Tibial nerve (tissue), 4 donors: ENCODE measurements at regions not wholly inside any gene's neighbourhood (a gene's known extent, or its start where the extent isn't known, plus 50 kb on each side); places are given as distances from the start of the nearest gene placed in this dataset.
"Not testable (repeated sequence)": the region's sequence is repeated elsewhere in the genome, so short reads cannot be mapped to it uniquely, and the experiment has no call there.

Experiments used
- DNase-seq, 2 donors: peaks; one replicate each; pipeline ENCODE4 v3.0.0-alpha.2; 2019; ENCODE audit warnings: low spot score in 2 of 2
- H3K27ac ChIP-seq, 4 donors: fragments of 200-600 bp; sonication (generic) in 3 of 4; one replicate each; pipeline ENCODE4 v1.5.1; 2017 to 2019; ENCODE audit warnings: mild to moderate bottlenecking in 1 of 4
- H3K27me3 ChIP-seq, 2 donors: fragments of 200-600 bp; sonication (generic) in 1 of 2; one replicate each; pipeline versions ENCODE4 v1.5.1 to v1.6.0; 2017 to 2019
- H3K36me3 ChIP-seq, 3 donors: fragments of 200-600 bp; sonication (generic); one replicate each; pipeline ENCODE4 v1.5.1; 2018 to 2019
- H3K4me1 ChIP-seq, 4 donors: fragments of 200-600 bp; sonication (generic) in 3 of 4; one replicate each; pipeline ENCODE4 v1.5.1; 2017 to 2019
- H3K4me3 ChIP-seq, 4 donors: fragments of 200-600 bp; sonication (generic) in 3 of 4; one replicate each; pipeline ENCODE4 v1.5.1; 2017 to 2019; ENCODE audit warnings: mild to moderate bottlenecking in 1 of 4, moderate library complexity in 1 of 4
- H3K9me3 ChIP-seq, 4 donors: fragments of 200-600 bp; sonication (generic) in 3 of 4; one replicate each; pipeline ENCODE4 v1.5.1; 2017 to 2019
- EP300 ChIP-seq, 2 donors: sonication (generic); formaldehyde crosslinking; IDR thresholded peaks; one replicate each; pipeline ENCODE4 v1.6.1; 2017; ENCODE audit warnings: antibody characterized with exemption in 2 of 2, mild to moderate bottlenecking in 1 of 2
- POLR2A ChIP-seq, 2 donors: fragments of 450-650 bp; IDR thresholded peaks; one replicate each; pipeline ENCODE4 v1.6.1; 2017; ENCODE audit warnings: antibody characterized with exemption in 2 of 2, mild to moderate bottlenecking in 2 of 2, moderate library complexity in 2 of 2
- WGBS, 2 donors: methylation state at CpG; one replicate each; pipeline ENCODE4 v1.1.5; 2018; 5-methylcytosine and 5-hydroxymethylcytosine counted together
- TF ChIP-seq, protein P1 (sequence below), 5 experiments: fragments of 200-600 bp in 3 of 5; fragments of 450-650 bp in 2 of 5; sonication (generic) in 3 of 5; IDR thresholded peaks; one replicate each; pipeline ENCODE4 v1.5.1; 2016 to 2019; ENCODE audit warnings: antibody characterized with exemption in 5 of 5, mild to moderate bottlenecking in 3 of 5, moderate library complexity in 2 of 5

DNA sequence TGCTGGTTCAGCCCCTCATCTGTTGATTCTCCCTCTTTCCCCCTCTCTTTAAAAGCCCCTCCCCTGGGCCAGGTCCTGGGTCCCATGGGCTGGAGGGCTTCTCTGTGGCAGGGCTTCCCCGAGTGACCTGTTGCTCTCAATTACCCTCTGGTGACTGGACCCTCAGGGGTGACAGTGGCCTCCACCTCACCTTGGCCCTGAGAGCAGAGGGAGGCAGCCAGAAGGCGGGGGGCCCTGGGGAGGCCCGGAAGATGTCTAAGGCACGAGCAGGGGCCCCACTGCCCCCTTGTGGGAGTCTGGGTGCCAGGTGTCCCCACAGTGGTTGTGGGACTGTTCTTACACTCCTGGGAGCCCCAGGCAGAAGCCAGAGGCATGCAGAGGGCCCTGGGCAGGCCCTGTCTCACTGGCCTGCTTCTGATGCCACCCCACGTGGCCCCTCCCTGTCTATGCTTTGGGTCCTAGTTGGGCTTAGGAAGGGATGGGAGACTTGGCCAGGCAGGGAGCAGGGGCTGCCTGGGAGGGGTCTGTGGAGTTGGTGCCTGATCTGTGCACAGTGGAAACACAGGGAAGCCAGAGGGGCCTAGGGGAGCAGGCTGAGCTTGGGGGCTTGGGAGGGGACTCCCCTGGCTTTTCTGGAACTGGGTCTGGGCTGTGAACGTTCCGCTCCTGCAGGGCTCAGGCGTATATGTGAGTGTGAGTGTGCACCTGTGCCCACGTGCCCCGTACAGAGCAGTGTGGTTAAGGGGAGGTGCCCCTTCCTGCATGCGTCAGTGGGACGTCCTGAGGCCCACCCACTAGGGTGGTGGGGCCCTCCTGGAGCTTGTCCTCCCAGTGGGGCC, 179.7 kb downstream of the TMEM121 start:
- not testable (repeated sequence) for H3K4me3 ChIP-seq, H3K27me3 ChIP-seq, H3K4me1 ChIP-seq, H3K27ac ChIP-seq, DNase-seq, H3K36me3 ChIP-seq
- WGBS, 2 donors: 62 to 68% methylated on average over 5 to 8 of the region's 12 CpGs
- TF ChIP-seq, protein P1, sequence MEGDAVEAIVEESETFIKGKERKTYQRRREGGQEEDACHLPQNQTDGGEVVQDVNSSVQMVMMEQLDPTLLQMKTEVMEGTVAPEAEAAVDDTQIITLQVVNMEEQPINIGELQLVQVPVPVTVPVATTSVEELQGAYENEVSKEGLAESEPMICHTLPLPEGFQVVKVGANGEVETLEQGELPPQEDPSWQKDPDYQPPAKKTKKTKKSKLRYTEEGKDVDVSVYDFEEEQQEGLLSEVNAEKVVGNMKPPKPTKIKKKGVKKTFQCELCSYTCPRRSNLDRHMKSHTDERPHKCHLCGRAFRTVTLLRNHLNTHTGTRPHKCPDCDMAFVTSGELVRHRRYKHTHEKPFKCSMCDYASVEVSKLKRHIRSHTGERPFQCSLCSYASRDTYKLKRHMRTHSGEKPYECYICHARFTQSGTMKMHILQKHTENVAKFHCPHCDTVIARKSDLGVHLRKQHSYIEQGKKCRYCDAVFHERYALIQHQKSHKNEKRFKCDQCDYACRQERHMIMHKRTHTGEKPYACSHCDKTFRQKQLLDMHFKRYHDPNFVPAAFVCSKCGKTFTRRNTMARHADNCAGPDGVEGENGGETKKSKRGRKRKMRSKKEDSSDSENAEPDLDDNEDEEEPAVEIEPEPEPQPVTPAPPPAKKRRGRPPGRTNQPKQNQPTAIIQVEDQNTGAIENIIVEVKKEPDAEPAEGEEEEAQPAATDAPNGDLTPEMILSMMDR (IDR thresholded peaks at IDR 0.05): peak in 1 of 5 experiments; percentile 8
- peaks cover 0 to 16% (median 0%) of the 10 kb centered on the region in 4 donors for H3K9me3 ChIP-seq

DNA sequence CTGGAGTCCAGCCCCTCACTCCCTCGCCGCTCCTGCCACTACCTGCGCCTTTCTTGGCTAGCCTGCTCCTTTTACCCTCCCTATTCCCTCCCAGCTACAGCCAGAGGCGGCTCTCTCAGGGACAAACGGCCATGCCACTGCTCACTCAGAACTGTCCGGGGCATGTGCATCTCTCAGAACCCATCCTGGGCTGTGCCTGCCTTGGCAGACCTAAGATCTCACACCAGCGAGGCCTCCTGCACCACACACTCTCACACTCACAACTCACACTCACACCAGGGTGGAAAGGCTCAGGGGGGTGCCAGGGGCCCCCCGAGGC, 180.3 kb downstream of the TMEM121 start:
- no CpG with 5 or more reads among the region's 8 CpGs for WGBS, 2 donors
- H3K9me3 ChIP-seq: peaks cover 0 to 16% (median 0%) of the 10 kb centered on the region in 4 donors
- H3K27me3 ChIP-seq, H3K4me3 ChIP-seq, H3K4me1 ChIP-seq, H3K27ac ChIP-seq, DNase-seq, H3K36me3 ChIP-seq: not testable (repeated sequence)

GRCh38 chr14:105707099-105707498, 180.7 kb downstream of the TMEM121 start:
- H3K27ac ChIP-seq, DNase-seq, H3K36me3 ChIP-seq, H3K27me3 ChIP-seq, H3K4me3 ChIP-seq, H3K4me1 ChIP-seq: not testable (repeated sequence)
- H3K9me3 ChIP-seq: peaks cover 0 to 16% (median 0%) of the 10 kb centered on the region in 4 donors
- 90 to 92% methylated on average over 18 to 22 of the region's 23 CpGs for WGBS, 2 donors

DNA sequence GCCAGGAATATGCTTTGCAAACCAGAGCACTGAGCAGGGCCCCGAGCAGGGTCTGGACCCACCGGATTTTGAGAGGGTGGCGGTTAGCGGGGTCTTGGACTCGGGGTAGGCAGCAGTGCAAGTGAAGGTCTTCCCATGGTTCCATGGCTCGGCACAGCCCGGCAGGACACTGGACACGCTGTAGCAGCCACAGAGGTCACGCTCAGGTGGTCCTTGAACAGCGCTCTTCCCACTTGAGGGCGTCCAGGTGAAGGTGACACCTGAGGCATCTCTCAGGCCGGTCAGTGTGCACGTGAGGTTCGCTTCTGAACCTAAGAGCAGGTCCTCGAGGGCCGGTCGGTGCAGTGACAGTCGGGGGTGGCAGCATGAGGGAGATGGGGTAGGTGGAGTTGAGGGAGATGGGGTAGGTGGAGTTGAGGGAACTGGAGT, 181.4 kb downstream of the TMEM121 start:
- not testable (repeated sequence) for H3K4me3 ChIP-seq, H3K27ac ChIP-seq, DNase-seq, H3K36me3 ChIP-seq, H3K27me3 ChIP-seq, H3K4me1 ChIP-seq
- peaks cover 0 to 17% (median 0%) of the 10 kb centered on the region in 4 donors for H3K9me3 ChIP-seq
- 88 to 91% methylated on average over 17 to 18 of the region's 18 CpGs for WGBS, 2 donors

DNA sequence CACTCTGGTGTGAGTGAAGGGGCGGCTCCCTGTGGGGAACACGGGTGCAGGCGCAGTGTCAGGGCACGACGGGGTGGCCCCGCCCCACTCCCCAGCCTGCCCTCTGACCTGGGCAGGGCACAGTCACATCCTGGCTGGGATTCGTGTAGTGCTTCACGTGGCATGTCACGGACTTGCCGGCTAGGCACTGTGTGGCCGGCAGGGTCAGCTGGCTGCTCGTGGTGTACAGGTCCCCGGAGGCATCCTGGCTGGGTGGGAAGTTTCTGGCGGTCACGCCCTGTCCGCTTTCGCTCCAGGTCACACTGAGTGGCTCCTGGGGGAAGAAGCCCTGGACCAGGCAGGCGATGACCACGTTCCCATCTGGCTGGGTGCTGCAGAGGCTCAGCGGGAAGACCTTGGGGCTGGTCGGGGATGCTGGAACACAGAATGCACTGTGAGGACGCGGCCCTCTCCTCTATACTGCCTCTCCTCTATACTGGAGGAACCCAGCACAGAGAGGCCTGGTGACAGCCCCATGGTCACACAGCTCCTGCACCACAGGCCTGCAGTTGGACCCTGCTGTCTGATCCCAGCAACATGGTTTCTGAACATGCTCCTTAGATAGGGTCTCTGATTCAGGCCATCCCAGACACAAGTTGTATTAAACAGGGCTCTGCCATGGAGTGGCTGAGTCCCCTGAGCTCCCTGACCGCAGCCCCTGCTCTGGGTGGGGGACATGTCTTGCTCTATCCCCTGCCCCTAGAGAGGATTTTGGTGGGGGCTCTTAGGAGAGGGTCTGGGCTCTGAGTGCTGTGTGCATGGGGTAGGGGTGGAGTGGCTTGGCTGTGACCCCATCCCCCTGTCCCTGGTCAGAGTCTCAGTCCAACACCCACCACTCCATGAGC, 182.1 kb downstream of the TMEM121 start:
- H3K4me1 ChIP-seq, H3K4me3 ChIP-seq, H3K27ac ChIP-seq, H3K36me3 ChIP-seq, H3K27me3 ChIP-seq, DNase-seq: not testable (repeated sequence)
- WGBS, 2 donors: 94 to 97% methylated on average over 5 to 14 of the region's 24 CpGs
- H3K9me3 ChIP-seq: peaks cover 0 to 19% (median 0%) of the 10 kb centered on the region in 4 donors

GRCh38 chr14:105709281-105710118, 183.1 kb downstream of the TMEM121 start:
- no peak overlapping the region for H3K27ac ChIP-seq
- H3K9me3 ChIP-seq: peaks cover 0 to 19% (median 0%) of the 10 kb centered on the region in 4 donors
- WGBS, 2 donors: 82 to 95% methylated on average over 2 to 5 of the region's 6 CpGs
- no peak for TF ChIP-seq POLR2A (IDR thresholded peaks at IDR 0.05)
- TF ChIP-seq EP300 (IDR thresholded peaks at IDR 0.05): no peak
- TF ChIP-seq, protein P1 (IDR thresholded peaks at IDR 0.05): no peak
- H3K4me1 ChIP-seq: no peaks in the 10 kb centered on the region
- no peaks in the 10 kb centered on the region for H3K27me3 ChIP-seq
- no peaks in the 10 kb centered on the region for H3K36me3 ChIP-seq
- no peak overlapping the region for H3K4me3 ChIP-seq
- no peak for DNase-seq
